Stomach (tissue), 4 donors: ENCODE measurements at regions not wholly inside any gene's neighbourhood (a gene's known extent, or its start where the extent isn't known, plus 50 kb on each side); places are given as distances from the start of the nearest gene placed in this dataset.
"Not testable (repeated sequence)": the region's sequence is repeated elsewhere in the genome, so short reads cannot be mapped to it uniquely, and the experiment has no call there.

ENCODE experiments used
- POLR2AphosphoS5 ChIP-seq, 3 donors: sonication (generic); formaldehyde crosslinking; IDR thresholded peaks; one replicate each; pipeline ENCODE4 v1.6.1; 2016; ENCODE audit warnings: antibody characterized with exemption in 3 of 3
- TF ChIP-seq, protein P1 (sequence below), 7 experiments: fragments of 450-650 bp in 4 of 7; fragments of 200-600 bp in 3 of 7; sonication (generic) in 3 of 7; IDR thresholded peaks; one replicate each; pipeline ENCODE4 v1.5.1; 2016 to 2019; ENCODE audit warnings: antibody characterized with exemption in 7 of 7, control low read depth in 2 of 7, mild to moderate bottlenecking in 1 of 7

GRCh38 chr3:137595415-137595814 lies 168.7 kb upstream of the SOX14 start:
- TF ChIP-seq, protein P1, sequence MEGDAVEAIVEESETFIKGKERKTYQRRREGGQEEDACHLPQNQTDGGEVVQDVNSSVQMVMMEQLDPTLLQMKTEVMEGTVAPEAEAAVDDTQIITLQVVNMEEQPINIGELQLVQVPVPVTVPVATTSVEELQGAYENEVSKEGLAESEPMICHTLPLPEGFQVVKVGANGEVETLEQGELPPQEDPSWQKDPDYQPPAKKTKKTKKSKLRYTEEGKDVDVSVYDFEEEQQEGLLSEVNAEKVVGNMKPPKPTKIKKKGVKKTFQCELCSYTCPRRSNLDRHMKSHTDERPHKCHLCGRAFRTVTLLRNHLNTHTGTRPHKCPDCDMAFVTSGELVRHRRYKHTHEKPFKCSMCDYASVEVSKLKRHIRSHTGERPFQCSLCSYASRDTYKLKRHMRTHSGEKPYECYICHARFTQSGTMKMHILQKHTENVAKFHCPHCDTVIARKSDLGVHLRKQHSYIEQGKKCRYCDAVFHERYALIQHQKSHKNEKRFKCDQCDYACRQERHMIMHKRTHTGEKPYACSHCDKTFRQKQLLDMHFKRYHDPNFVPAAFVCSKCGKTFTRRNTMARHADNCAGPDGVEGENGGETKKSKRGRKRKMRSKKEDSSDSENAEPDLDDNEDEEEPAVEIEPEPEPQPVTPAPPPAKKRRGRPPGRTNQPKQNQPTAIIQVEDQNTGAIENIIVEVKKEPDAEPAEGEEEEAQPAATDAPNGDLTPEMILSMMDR (IDR thresholded peaks at IDR 0.05), result not testable (repeated sequence)
- not testable (repeated sequence) for TF ChIP-seq POLR2AphosphoS5 (IDR thresholded peaks at IDR 0.05)
